GM23338 (cell line): ENCODE measurements at regions not wholly inside any gene's neighbourhood (a gene's known extent, or its start where the extent isn't known, plus 50 kb on each side); places are given as distances from the start of the nearest gene placed in this dataset.

ENCODE experiments used
- ATAC-seq: fragments of 200-7000 bp; cut with Tn5 transposase; 3 replicates; pipeline ENCODE4 v1.9.1; 2020
- DNase-seq: peaks from one replicate; pipeline ENCODE4 v3.0.0-alpha.2; 2015; ENCODE audit warnings: low spot score
- H2AFZ ChIP-seq: fragments of 200-600 bp; sonication (generic); 2 replicates; pipeline ENCODE4 v1.8.0; 2016; ENCODE audit warnings: antibody characterized with exemption, mild to moderate bottlenecking, moderate library complexity
- H3F3A ChIP-seq: fragments of 200-600 bp; sonication (generic); replicated peaks from 2 replicates; pipeline ENCODE4 v1.8.0; 2017; ENCODE audit warnings: antibody characterized with exemption, mixed run types, low read depth
- H3K27ac ChIP-seq: fragments of 200-600 bp; sonication (generic); 2 replicates; pipeline ENCODE4 v1.6.1; 2016; ENCODE audit warnings: low read depth
- H3K27me3 ChIP-seq: fragments of 200-600 bp; sonication (generic); 2 replicates; pipeline ENCODE4 v1.8.0; 2016; ENCODE audit warnings: mild to moderate bottlenecking, mixed run types, moderate library complexity; ENCODE audit not compliant: insufficient read depth
- H3K36me3 ChIP-seq: fragments of 200-600 bp; sonication (generic); 2 replicates; pipeline ENCODE4 v1.8.0; 2016; ENCODE audit warnings: mild to moderate bottlenecking; ENCODE audit not compliant: insufficient read depth
- H3K4me1 ChIP-seq: fragments of 200-600 bp; sonication (generic); 2 replicates; pipeline ENCODE4 v1.8.0; 2016; ENCODE audit warnings: mild to moderate bottlenecking, moderate library complexity; ENCODE audit not compliant: insufficient read depth
- H3K4me2 ChIP-seq: fragments of 200-600 bp; sonication (generic); 2 replicates; pipeline ENCODE4 v1.7.1; 2017; ENCODE audit warnings: mixed run types
- H3K4me3 ChIP-seq: fragments of 200-600 bp; sonication (generic); 2 replicates; pipeline ENCODE4 v1.6.1; 2016; ENCODE audit warnings: mixed run types
- H3K79me2 ChIP-seq: fragments of 200-600 bp; sonication (generic); replicated peaks from 2 replicates; pipeline ENCODE4 v1.8.0; 2017; ENCODE audit warnings: mild to moderate bottlenecking; ENCODE audit not compliant: insufficient read depth
- H3K9me2 ChIP-seq: fragments of 200-600 bp; sonication (generic); 2 replicates; pipeline ENCODE4 v1.8.0; 2017; ENCODE audit not compliant: insufficient read depth
- H4K20me1 ChIP-seq: fragments of 200-600 bp; sonication (generic); replicated peaks from 2 replicates; pipeline ENCODE4 v1.8.0; 2017; ENCODE audit warnings: mild to moderate bottlenecking; ENCODE audit not compliant: insufficient read depth
- H3K27ac Mint-ChIP-seq: 2 replicates; pipeline ENCODE4 v1.8.0; 2020; ENCODE audit warnings: inconsistent platforms, mild to moderate bottlenecking, moderate library complexity, mixed read lengths
- H3K27me3 Mint-ChIP-seq: 3 replicates; pipeline ENCODE4 v1.8.0; 2022; ENCODE audit warnings: low read depth, mild to moderate bottlenecking, moderate library complexity, mixed read lengths, inconsistent platforms; ENCODE audit not compliant: insufficient read depth, poor library complexity
- H3K36me3 Mint-ChIP-seq: 3 replicates; pipeline ENCODE4 v1.8.0; 2021; ENCODE audit warnings: low read depth, mild to moderate bottlenecking, inconsistent platforms, moderate library complexity, mixed read lengths
- H3K4me1 Mint-ChIP-seq: 3 replicates; pipeline ENCODE4 v1.8.0; 2020; ENCODE audit warnings: mild to moderate bottlenecking, inconsistent platforms, mixed read lengths
- H3K4me3 Mint-ChIP-seq: 3 replicates; pipeline ENCODE4 v1.8.0; 2021; ENCODE audit warnings: moderate library complexity, mild to moderate bottlenecking, inconsistent platforms, mixed read lengths
- H3K9me3 Mint-ChIP-seq: 3 replicates; pipeline ENCODE4 v1.8.0; 2020; ENCODE audit warnings: moderate library complexity, mild to moderate bottlenecking, inconsistent platforms, mixed read lengths
- CREB1 ChIP-seq: fragments of 250-450 bp; sonication (Bioruptor Pico); IDR thresholded peaks from 2 replicates; pipeline ENCODE4 v1.5.0; 2020; ENCODE audit warnings: low read depth, mild to moderate bottlenecking, moderate library complexity
- CTCF ChIP-seq, 2 experiments: fragments of 200-600 bp in 1 of 2; sonication (generic) in 1 of 2; conservative IDR thresholded peaks; 2 replicates each; pipeline versions ENCODE4 v1.5.1 to v1.6.1; 2016 to 2017; ENCODE audit warnings: antibody characterized with exemption in 2 of 2, low read depth in 2 of 2, mild to moderate bottlenecking in 2 of 2, moderate library complexity in 1 of 2
- ETS1 ChIP-seq: IDR thresholded peaks from 2 replicates; pipeline ENCODE4 v1.6.1; 2016; ENCODE audit warnings: antibody characterized with exemption
- EZH2 ChIP-seq: fragments of 200-600 bp; sonication (generic); IDR thresholded peaks from one replicate; pipeline ENCODE4 v1.8.0; 2017; ENCODE audit warnings: antibody characterized with exemption, mild to moderate bottlenecking, low read depth; ENCODE audit not compliant: unreplicated experiment
- EZH2phosphoT487 ChIP-seq: fragments of 200-600 bp; sonication (generic); IDR thresholded peaks from one replicate; pipeline ENCODE4 v1.8.1; 2018; ENCODE audit warnings: antibody characterized with exemption; ENCODE audit not compliant: unreplicated experiment
- NANOG ChIP-seq: IDR thresholded peaks from 2 replicates; pipeline ENCODE4 v1.6.1; 2016; ENCODE audit warnings: antibody characterized with exemption, borderline replicate concordance
- POLR2AphosphoS5 ChIP-seq: IDR thresholded peaks from 2 replicates; pipeline ENCODE4 v1.6.1; 2016; ENCODE audit warnings: antibody characterized with exemption, low read depth
- STAT1 ChIP-seq: IDR thresholded peaks from one replicate; pipeline ENCODE4 v1.6.1; 2016; ENCODE audit warnings: antibody characterized with exemption; ENCODE audit not compliant: unreplicated experiment
- ZNF114 ChIP-seq: fragments of 250-450 bp; sonication (Bioruptor Pico); IDR thresholded peaks from 2 replicates; pipeline ENCODE4 v1.5.0; 2020; ENCODE audit warnings: mild to moderate bottlenecking, moderate library complexity
- ZNF331 ChIP-seq: fragments of 250-450 bp; sonication (Bioruptor Pico); IDR thresholded peaks from 2 replicates; pipeline ENCODE4 v1.5.0; 2020; ENCODE audit warnings: low read depth, mild to moderate bottlenecking, moderate library complexity
- ZNF462 ChIP-seq: fragments of 250-450 bp; sonication (Bioruptor Pico); IDR thresholded peaks from 2 replicates; pipeline ENCODE4 v1.5.0; 2020; ENCODE audit warnings: mild to moderate bottlenecking, moderate library complexity

- Histone ChIP-seq H2AFZ (no peak overlapping the region), H3F3A (no peaks in the 10 kb centered on the region), H3K9me2 (0 out of 2 replicates have a peak, but pooled peaks cover 6% of the 10 kb centered on the region), H4K20me1 (no peaks in the 10 kb centered on the region), H3K4me3 (no peak overlapping the region), H3K27me3 (no peaks in the 10 kb centered on the region), H3K27ac (no peak overlapping the region), H3K36me3 (no peaks in the 10 kb centered on the region), H3K79me2 (no peaks in the 10 kb centered on the region), H3K4me2 (no peak overlapping the region), H3K4me1 (no peaks in the 10 kb centered on the region)
- Mint-ChIP-seq H3K4me3 (no peak overlapping the region), H3K4me1 (no peaks in the 10 kb centered on the region; the same call in 2 of the 3 replicates), H3K9me3 (peaks cover 21% of the 10 kb centered on the region), H3K27me3 (peaks cover 1% of the 10 kb centered on the region), H3K36me3 (peaks cover 14% of the 10 kb centered on the region), H3K27ac (no peak overlapping the region)
- no peak for DNase-seq
- no peak for ATAC-seq
- no peak for TF ChIP-seq STAT1
- no peak for TF ChIP-seq EZH2phosphoT487
- no peak for TF ChIP-seq ZNF114 (CRISPR knock-in tag)
- no peak for TF ChIP-seq ZNF462
- TF ChIP-seq CREB1 (CRISPR knock-in tag): no peak
- no peak for TF ChIP-seq POLR2AphosphoS5
- no peak for TF ChIP-seq EZH2
- TF ChIP-seq ETS1: no peak
- no peak for TF ChIP-seq CTCF (conservative IDR thresholded peaks at IDR 0.05; ENCODE audit: low read depth in 2 of 2)
- no peak for TF ChIP-seq NANOG
- no peak for TF ChIP-seq ZNF331 (CRISPR knock-in tag)
Observed at GRCh38 chr7:121544238-121544637, 148.1 kb upstream of the FAM3C start.
